GM18868 (cell line): ENCODE measurements at regions not wholly inside any gene's neighbourhood (a gene's known extent, or its start where the extent isn't known, plus 50 kb on each side); places are given as distances from the start of the nearest gene placed in this dataset.

Experiments
- ATAC-seq: cut with Tn5 transposase; IDR thresholded peaks from one replicate; pipeline ENCODE4 v1.9.1; 2021; ENCODE audit warnings: mild to moderate bottlenecking, moderate library complexity; ENCODE audit not compliant: unreplicated experiment

GRCh38 chr15:37550360-37551024 is 383.9 kb upstream of the TMCO5A start:
- ATAC-seq: no peak

GRCh38 chr15:37572401-37572800 is 362.0 kb upstream of the TMCO5A start:
- no peak for ATAC-seq

- ATAC-seq: no peak
These were observed 359.5 kb upstream of the TMCO5A start for GRCh38 chr15:37574985-37575384.

GRCh38 chr15:37576952-37577351 is 357.5 kb upstream of the TMCO5A start:
- ATAC-seq: no peak

- no peak for ATAC-seq
These were observed 352.4 kb upstream of the TMCO5A start for GRCh38 chr15:37581866-37582532.

- no peak for ATAC-seq
These were observed 351.6 kb upstream of the TMCO5A start for GRCh38 chr15:37582852-37583251.

- ATAC-seq: no peak
These were observed 348.3 kb upstream of the TMCO5A start for GRCh38 chr15:37586011-37586583.

GRCh38 chr15:37586976-37587375 is 347.5 kb upstream of the TMCO5A start:
- ATAC-seq: no peak

GRCh38 chr15:37594417-37594816 is 340.0 kb upstream of the TMCO5A start:
- ATAC-seq: no peak

- ATAC-seq: no peak
These were observed 338.9 kb upstream of the TMCO5A start for GRCh38 chr15:37595426-37595970.

- ATAC-seq: no peak
These were observed 335.3 kb upstream of the TMCO5A start for GRCh38 chr15:37599156-37599555.

GRCh38 chr15:37616215-37616614 is 318.2 kb upstream of the TMCO5A start:
- no peak for ATAC-seq

- no peak for ATAC-seq
These were observed 316.1 kb upstream of the TMCO5A start for GRCh38 chr15:37618353-37618752.

GRCh38 chr15:37619358-37620042 is 314.9 kb upstream of the TMCO5A start:
- no peak for ATAC-seq

GRCh38 chr15:37625576-37625975 is 308.9 kb upstream of the TMCO5A start:
- no peak for ATAC-seq

- no peak for ATAC-seq
These were observed 305.9 kb upstream of the TMCO5A start for GRCh38 chr15:37628507-37628906.

GRCh38 chr15:37636736-37637135 is 297.7 kb upstream of the TMCO5A start:
- no peak for ATAC-seq

- no peak for ATAC-seq
These were observed 296.3 kb upstream of the TMCO5A start for GRCh38 chr15:37638116-37638515.

- no peak for ATAC-seq
These were observed 295.7 kb upstream of the TMCO5A start for GRCh38 chr15:37638691-37639090.

GRCh38 chr15:37652646-37653417 is 281.6 kb upstream of the TMCO5A start:
- ATAC-seq: no peak

GRCh38 chr15:37678124-37678523 is 256.3 kb upstream of the TMCO5A start:
- ATAC-seq: no peak
